ENCODE measurements at regions not wholly inside any gene's neighbourhood (a gene's known extent, or its start where the extent isn't known, plus 50 kb on each side); places are given as distances from the start of the nearest gene placed in this dataset.

GRCh38 chr21:35428489-35428888, 379.4 kb upstream of the RUNX1 start:
- no peak for TF ChIP-seq CTCF (IDR thresholded peaks at IDR 0.05)
- ATAC-seq (ENCODE audit: low FRiP score) (no peak), DNase-seq (ENCODE audit: low spot score) (no peak)

GRCh38 chr21:35428001-35428320, 378.9 kb upstream of the RUNX1 start:
- no peak for DNase-seq (ENCODE audit: low spot score)
- no peak for ATAC-seq (ENCODE audit: low FRiP score)
- no peak for TF ChIP-seq CTCF (IDR thresholded peaks at IDR 0.05)

- ATAC-seq (ENCODE audit: low FRiP score) (no peak), DNase-seq (ENCODE audit: low spot score) (no peak)
- TF ChIP-seq CTCF (IDR thresholded peaks at IDR 0.05), result no peak
These were observed 378.4 kb upstream of the RUNX1 start for GRCh38 chr21:35427320-35428000.

GRCh38 chr21:35426897-35427296, 377.8 kb upstream of the RUNX1 start:
- DNase-seq (ENCODE audit: low spot score) (no peak), ATAC-seq (ENCODE audit: low FRiP score) (no peak)
- TF ChIP-seq CTCF (IDR thresholded peaks at IDR 0.05), result no peak

GRCh38 chr21:35426469-35426868, 377.4 kb upstream of the RUNX1 start:
- ATAC-seq (ENCODE audit: low FRiP score) (no peak), DNase-seq (ENCODE audit: low spot score) (no peak)
- no peak for TF ChIP-seq CTCF (IDR thresholded peaks at IDR 0.05)

GRCh38 chr21:35424122-35424521, 375.0 kb upstream of the RUNX1 start:
- TF ChIP-seq CTCF (IDR thresholded peaks at IDR 0.05), result no peak
- ATAC-seq (ENCODE audit: low FRiP score), result no peak
- no peak for DNase-seq (ENCODE audit: low spot score)

GRCh38 chr21:35423709-35424108, 374.6 kb upstream of the RUNX1 start:
- DNase-seq (ENCODE audit: low spot score) (no peak), ATAC-seq (ENCODE audit: low FRiP score) (no peak)
- TF ChIP-seq CTCF (IDR thresholded peaks at IDR 0.05), result no peak
